GM12892 (cell line): ENCODE measurements at regions not wholly inside any gene's neighbourhood (a gene's known extent, or its start where the extent isn't known, plus 50 kb on each side); places are given as distances from the start of the nearest gene placed in this dataset.
A peak's percentile ranks its signal among the peaks of the same experiment; 100 is the strongest.
"Not testable (repeated sequence)": the region's sequence is repeated elsewhere in the genome, so short reads cannot be mapped to it uniquely, and the experiment has no call there.

ENCODE experiments used
- DNase-seq: peaks from one replicate; pipeline ENCODE4 v3.0.0; 2011; ENCODE audit not compliant: insufficient read length
- FAIRE-seq: peaks from 2 replicates; lab custom pipeline; 2011; peaks lifted over from hg19 to GRCh38; lab: Jason Lieb, UNC
- POLR2A ChIP-seq: IDR thresholded peaks from 2 replicates; pipeline ENCODE4 v1.6.1; 2011; ENCODE audit warnings: low read depth, low read length, control low read depth
- POLR2AphosphoS5 ChIP-seq: IDR thresholded peaks from 2 replicates; pipeline ENCODE4 v1.6.1; 2011; ENCODE audit warnings: low read depth, low read length, control low read depth
- TAF1 ChIP-seq: IDR thresholded peaks from 2 replicates; pipeline ENCODE4 v1.6.1; 2011; ENCODE audit warnings: low read depth, mild to moderate bottlenecking, control low read depth, low read length, borderline replicate concordance

DNA sequence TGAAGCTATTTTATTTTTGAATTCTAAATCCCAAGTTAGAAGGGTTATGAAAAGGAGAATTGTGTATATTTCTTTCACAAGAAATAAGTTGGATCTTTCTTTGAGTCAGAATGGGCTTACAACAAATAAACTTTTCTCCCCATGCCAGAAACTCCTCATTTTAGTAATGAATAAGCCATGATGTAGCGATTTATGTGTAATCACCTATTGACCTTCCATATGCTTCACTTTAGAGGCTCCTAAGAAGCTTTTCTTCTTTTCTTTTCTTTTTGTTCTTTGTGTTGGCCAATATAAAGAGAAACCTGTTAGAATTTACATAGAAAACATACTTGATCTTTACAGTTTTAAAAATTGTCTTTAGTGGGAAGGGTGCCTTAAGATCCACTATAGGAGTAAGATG, 370.2 kb downstream of the UTRN start:
- DNase-seq (no peak), FAIRE-seq (no peak)
- no peak for TF ChIP-seq POLR2A
- no peak for TF ChIP-seq TAF1
- no peak for TF ChIP-seq POLR2AphosphoS5

DNA sequence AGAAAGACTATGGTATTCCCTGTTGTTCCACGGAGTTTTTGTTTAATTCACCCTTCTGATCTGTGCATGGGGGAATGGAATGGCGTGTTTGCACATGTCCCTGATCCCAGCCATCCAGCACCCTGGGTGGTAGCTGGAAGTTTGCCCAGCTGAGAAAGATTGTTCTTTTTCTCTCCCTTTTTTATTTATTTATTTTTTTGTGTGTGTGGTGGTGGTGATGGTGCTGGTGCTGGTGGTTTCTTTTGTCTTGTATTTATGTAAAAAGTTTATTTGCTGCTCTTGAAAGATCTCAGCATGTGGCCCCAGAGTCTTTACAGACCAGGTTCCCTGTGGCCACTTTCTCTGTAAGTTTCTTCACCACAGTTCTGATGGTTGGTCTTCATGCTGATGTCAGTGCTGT, 372.6 kb downstream of the UTRN start:
- TF ChIP-seq TAF1 (no peak), POLR2A (no peak), POLR2AphosphoS5 (no peak)
- no peak for DNase-seq
- FAIRE-seq, result no peak

DNA sequence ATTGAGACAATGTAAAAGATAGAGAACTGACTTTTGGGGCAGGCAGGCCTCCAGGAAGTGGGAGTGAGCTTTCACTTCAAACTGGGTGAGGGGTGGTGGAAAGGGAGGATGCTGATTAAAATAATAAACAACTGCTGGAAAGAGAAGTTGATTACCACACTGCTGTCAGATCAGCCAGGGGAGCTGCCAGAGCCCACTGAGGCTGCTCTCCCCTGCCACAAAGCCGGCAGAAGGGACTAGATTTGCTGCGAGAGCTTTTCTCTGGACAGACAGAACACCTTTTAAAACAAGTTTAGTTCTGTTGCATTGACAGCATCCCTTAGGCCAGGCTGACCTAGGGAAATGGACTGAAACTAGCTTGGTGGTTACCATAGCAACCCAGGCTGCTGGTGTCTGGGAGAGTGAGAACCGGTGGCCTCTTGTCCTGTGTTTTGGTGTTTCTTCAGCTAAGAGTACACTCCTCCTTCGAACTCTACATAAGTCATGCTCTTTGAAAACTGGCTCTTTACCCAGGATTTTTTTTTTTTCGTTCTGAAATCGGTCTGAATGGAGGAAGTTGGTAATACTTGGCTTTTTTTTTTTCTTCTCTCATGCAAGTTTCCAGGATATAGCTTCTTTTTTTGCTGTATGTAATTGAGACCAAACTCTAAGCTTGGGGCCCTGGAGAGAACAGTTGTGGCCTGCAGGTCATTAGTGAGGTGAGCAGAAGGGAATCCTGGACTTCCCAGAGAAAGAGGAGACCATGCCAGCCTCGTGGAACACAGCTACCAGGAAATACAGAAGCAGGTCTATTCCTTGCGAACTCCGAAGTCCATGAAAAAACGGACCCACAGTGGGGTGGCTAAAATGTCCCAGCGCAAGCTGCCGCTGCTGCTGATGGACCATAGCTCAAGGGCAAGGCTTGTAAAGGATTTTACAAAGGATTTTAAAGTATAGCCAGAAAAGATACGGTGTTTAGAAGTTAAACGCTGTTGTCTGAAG, 374.4 kb downstream of the UTRN start:
- DNase-seq, result no peak
- no peak for TF ChIP-seq POLR2AphosphoS5
- no peak for TF ChIP-seq POLR2A
- no peak for TF ChIP-seq TAF1
- FAIRE-seq, result no peak

DNA sequence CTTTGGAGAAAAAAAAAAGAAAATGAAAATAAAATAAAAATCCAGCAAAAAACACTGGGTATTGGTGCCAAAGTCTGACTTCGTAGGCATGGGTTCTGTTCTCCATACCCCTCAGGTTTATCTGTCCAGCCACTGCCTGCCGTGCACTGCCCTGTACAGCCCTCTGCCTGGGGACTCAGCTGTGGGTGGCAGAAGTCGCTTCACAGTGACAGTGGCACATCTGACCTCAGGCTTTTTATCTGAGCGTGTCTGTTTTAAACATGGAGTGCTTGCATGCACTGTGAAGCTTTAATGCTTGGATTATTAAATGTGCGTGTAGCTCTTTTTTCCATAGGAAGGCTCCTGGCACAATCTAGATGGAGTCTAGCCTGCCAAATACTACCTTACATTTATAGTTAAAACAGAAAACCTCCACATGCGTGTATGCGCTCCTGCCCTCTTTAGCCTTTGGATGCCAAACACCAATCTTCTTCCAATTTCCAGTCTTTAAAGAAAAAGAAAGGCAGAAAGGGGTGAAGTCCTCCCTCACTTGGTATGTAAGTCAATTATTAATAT, 375.5 kb downstream of the UTRN start:
- DNase-seq, result no peak
- no peak for TF ChIP-seq TAF1
- TF ChIP-seq POLR2AphosphoS5, result no peak
- TF ChIP-seq POLR2A, result no peak
- FAIRE-seq, result no peak

DNA sequence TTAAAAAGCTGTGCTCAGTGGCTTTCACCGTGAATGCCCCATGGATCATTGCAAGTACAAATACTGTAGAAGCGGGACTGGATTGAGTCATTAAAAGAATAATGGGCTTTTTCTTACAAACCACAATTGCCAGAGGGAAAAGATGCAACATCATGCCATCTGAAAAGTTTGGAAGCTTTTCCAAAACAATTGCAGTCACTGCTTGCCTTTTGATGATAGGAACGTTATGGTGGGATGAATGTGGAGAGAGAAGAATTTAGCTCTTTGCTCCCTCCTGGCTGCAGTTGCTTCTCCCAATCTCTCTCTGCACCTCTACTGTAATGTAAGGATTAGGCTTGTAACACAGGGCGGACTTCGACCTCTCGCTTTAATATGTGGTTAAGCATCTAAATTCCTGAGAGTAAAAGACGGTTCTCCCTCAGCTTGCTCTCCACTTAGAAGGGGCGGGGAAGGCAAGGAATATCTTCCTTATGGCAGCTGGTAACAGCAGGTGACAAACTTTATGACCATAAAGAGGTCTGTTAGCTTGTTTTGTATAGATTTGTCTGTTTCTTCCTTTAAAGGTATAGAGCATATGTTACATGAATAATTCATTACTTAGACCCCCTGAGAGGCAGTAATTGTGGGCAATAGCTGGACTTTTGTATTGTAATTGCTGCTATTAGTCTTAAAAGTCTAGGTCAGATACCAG, 376.1 kb downstream of the UTRN start:
- TF ChIP-seq POLR2AphosphoS5, result no peak
- no peak for TF ChIP-seq TAF1
- no peak for TF ChIP-seq POLR2A
- FAIRE-seq (no peak), DNase-seq (no peak)

DNA sequence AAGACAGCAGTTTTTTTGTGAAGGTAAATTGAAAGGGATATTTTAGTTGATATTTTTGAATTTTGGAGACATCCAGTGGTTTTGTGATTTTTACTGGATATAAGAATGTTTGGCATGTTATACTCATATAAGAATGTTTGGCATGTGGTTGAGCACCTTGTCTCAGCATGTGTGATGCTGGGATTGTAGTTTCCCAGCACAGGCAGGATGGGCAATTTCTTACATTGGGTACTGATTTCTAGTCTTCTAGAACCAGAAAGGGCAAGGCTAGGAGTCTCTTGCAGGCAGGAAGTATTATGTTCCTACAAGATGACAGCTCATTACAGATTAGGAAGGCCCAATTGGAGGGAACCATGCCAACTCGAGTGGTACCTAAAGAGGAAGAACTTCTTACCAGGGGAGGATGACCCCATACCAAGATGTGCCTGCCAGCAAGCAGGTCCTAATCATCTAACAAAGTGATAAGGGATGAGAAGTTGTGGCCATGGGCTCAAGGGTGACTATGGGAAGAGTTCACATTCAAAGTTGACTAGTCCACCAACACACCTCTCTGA, 377.8 kb downstream of the UTRN start:
- FAIRE-seq, result no peak
- DNase-seq, result no peak
- no peak for TF ChIP-seq POLR2A
- TF ChIP-seq POLR2AphosphoS5, result no peak
- TF ChIP-seq TAF1, result no peak

DNA sequence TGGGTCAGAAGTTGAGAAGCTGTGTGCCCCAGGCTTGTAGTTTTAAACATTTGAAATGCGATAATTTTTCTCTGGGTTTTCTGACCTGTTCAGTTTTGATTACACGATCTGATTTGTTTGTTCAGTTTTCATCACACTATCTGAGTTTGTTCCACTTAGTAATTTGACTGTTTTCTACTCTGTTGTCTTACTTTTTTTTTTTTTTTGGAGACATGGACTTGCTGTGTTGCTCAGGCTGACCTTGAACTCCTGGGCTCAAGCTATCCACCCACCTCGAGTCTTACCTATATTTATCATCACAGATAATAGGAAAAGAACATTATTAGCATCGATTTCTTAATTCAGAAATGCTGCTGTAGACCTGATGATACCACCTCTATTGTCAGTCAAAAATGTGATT, 379.1 kb downstream of the UTRN start:
- TF ChIP-seq POLR2AphosphoS5, result no peak
- no peak for TF ChIP-seq POLR2A
- TF ChIP-seq TAF1, result no peak
- FAIRE-seq, result no peak

DNA sequence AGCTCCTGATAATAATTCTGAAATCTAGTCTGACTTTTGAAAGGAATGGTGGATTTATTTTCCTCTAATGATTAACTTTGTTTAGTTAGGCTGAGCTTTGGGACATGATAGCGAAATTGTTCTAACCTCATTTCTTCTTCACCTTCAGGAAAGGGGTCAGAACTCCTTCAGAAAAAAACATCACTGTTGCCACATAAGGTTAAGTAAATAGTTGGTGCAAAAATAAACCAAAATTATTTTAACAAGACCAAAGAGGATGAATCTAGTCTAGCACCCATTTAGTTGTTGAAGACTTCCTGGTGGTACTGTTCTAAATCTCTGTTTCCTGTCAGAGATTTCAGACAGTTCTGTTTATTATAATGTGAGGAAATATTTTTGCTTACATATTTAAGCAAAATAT, 379.8 kb downstream of the UTRN start:
- peak; percentile 61 for FAIRE-seq
- no peak for TF ChIP-seq POLR2AphosphoS5
- TF ChIP-seq POLR2A, result no peak
- no peak for TF ChIP-seq TAF1
- no peak for DNase-seq

More for the DNA sequence above, 379.1 kb downstream of the UTRN start:
- DNase-seq, result no peak

DNA sequence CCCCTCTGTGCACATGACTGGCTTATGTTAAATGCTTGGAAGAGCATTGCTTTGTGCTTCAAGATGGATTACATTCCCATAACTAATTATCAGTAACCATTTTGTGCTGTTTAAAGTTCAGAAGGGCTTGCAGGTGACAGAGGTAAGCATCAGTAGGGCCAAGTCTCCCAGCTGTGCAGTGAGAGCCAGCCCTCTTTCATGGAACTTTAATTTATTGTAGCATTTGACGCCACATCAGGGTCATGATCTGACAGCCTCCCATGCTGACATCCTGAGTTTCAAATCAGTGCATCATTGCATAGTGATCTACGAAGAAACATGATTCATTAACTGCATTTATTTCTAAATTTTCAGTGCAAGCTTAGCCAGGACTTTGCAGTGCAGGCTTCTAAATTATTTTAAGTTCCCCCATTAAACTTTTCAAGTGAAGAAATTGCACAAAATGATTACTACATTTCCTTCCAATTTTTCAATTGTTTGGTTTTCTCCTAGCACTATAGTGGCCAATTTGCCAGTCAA, 380.9 kb downstream of the UTRN start:
- FAIRE-seq (no peak), DNase-seq (no peak)
- no peak for TF ChIP-seq TAF1
- TF ChIP-seq POLR2A, result no peak
- no peak for TF ChIP-seq POLR2AphosphoS5

DNA sequence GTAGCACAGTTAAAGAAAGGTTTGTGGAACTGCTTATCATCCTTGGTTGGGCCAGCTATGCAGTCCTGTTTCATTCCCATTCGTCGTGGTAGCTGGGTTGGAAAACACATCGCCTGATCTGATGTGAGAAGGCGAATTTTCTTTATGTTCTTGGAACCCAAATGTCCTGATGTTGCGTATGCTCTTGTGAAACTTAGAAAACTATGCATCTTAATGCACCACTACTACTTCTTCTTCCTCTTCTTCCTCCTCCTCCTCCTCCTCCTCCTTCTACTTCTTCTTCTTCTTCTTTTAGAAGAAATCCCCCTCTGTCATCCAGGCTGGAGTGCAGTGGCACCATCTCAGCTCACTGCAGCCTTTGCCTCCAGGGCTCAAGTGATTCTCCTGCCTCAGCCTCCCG, 381.6 kb downstream of the UTRN start:
- TF ChIP-seq POLR2AphosphoS5, result no peak
- TF ChIP-seq TAF1, result no peak
- TF ChIP-seq POLR2A, result no peak
- no peak for DNase-seq
- FAIRE-seq, result no peak

DNA sequence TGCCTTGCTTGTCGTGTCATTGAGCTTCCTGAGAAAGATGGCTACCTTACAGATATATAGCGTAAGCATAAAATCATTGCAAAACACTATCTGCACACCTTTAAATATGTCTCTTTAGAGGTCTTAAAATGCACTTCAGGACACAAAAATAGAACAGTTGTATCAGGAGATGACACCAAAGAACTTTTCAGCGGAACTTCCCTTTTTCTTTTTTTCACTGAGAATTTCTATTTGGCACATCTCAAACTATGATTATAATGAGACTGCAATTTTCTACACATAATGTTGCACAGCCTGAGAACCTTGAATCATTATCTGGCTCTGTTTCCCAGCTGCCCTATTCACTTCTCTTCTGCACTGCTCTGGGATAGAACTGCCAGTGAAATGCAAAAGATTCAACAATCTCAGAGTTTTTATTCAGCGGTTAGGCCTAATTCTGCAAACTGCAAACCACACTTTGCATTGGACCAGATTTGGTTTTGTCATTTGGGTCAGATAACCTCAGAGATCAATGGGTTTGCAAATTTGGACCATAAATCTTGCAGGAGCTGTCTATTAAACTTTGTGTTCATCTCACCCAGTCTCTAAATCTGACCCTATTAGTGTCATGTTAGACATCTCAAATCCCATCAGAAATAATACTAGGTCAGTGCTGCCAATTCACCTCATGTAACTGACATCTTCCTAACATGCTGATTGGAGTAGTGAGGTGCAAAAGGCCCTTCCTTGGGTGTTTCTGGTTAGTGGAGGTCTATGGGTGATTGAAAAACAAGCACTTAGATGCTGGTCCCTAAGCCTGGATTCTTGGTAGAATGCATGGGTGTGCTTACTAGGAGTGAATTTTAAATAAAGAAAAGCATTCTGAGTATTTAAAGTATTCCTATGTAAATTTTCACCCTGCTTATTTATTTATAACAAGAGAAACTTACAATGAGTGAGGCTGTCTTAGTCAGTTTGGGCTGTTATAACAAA, 382.7 kb downstream of the UTRN start:
- FAIRE-seq, result peak; percentile 79
- no peak for DNase-seq
- TF ChIP-seq POLR2AphosphoS5, result no peak
- TF ChIP-seq POLR2A, result no peak
- no peak for TF ChIP-seq TAF1

DNA sequence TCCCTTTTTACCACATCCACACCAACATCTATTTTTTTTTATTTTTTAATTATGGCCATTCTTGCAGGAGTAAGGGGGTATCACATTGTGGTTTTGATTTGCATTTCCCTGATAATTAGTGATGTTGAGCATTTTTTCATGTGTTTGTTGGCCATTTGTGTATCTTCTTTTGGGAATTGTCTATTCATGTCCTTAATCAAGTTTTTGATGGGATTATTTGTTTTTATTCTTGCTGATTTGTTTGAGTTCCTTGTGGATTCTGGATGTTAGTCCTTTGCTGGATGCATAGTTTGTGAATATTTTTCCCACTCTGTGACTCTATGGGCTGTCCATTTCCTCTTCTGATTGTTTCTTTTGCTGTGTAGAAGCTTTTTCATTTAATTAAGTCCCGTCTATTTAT, 385.1 kb downstream of the UTRN start:
- DNase-seq, FAIRE-seq: not testable (repeated sequence)
